ENCODE measurements at regions not wholly inside any gene's neighbourhood (a gene's known extent, or its start where the extent isn't known, plus 50 kb on each side); places are given as distances from the start of the nearest gene placed in this dataset.
A peak's percentile ranks its signal among the peaks of the same experiment; 100 is the strongest.

- no peaks in the 10 kb centered on the region for H3K27me3 ChIP-seq (ENCODE audit: control insufficient read depth, insufficient read depth, low read length)
- H3K4me3 ChIP-seq (ENCODE audit: insufficient read depth, low read depth, low read length): no peak overlapping the region
- DNase-seq: no peak
- no peaks in the 10 kb centered on the region for H3K36me3 ChIP-seq (replicated peaks; ENCODE audit: control insufficient read depth, insufficient read depth, low read length)
Measured at GRCh38 chr7:125878988-125879387, 949.4 kb upstream of the POT1 start.

GRCh38 chr7:125878235-125878956, 948.8 kb upstream of the POT1 start:
- Histone ChIP-seq H3K36me3 (replicated peaks; ENCODE audit: control insufficient read depth, insufficient read depth, low read length) (no peaks in the 10 kb centered on the region), H3K27me3 (ENCODE audit: control insufficient read depth, insufficient read depth, low read length) (no peaks in the 10 kb centered on the region), H3K4me3 (ENCODE audit: insufficient read depth, low read depth, low read length) (no peak overlapping the region)
- DNase-seq: no peak

- no peak for DNase-seq
- Histone ChIP-seq H3K36me3 (replicated peaks; ENCODE audit: control insufficient read depth, insufficient read depth, low read length) (no peaks in the 10 kb centered on the region), H3K4me3 (ENCODE audit: insufficient read depth, low read depth, low read length) (no peak overlapping the region), H3K27me3 (ENCODE audit: control insufficient read depth, insufficient read depth, low read length) (no peaks in the 10 kb centered on the region)
Measured at GRCh38 chr7:125877246-125877645, 947.6 kb upstream of the POT1 start.

GRCh38 chr7:125876431-125876830, 946.8 kb upstream of the POT1 start:
- no peak overlapping the region for H3K4me3 ChIP-seq (ENCODE audit: insufficient read depth, low read depth, low read length)
- no peaks in the 10 kb centered on the region for H3K27me3 ChIP-seq (ENCODE audit: control insufficient read depth, insufficient read depth, low read length)
- no peaks in the 10 kb centered on the region for H3K36me3 ChIP-seq (replicated peaks; ENCODE audit: control insufficient read depth, insufficient read depth, low read length)
- no peak for DNase-seq

GRCh38 chr7:125871431-125871830, 941.8 kb upstream of the POT1 start:
- DNase-seq: no peak
- Histone ChIP-seq H3K36me3 (replicated peaks; ENCODE audit: control insufficient read depth, insufficient read depth, low read length) (no peaks in the 10 kb centered on the region), H3K27me3 (ENCODE audit: control insufficient read depth, insufficient read depth, low read length) (no peaks in the 10 kb centered on the region), H3K4me3 (ENCODE audit: insufficient read depth, low read depth, low read length) (no peak overlapping the region)

- Histone ChIP-seq H3K27me3 (ENCODE audit: control insufficient read depth, insufficient read depth, low read length) (no peaks in the 10 kb centered on the region), H3K4me3 (ENCODE audit: insufficient read depth, low read depth, low read length) (no peak overlapping the region), H3K36me3 (replicated peaks; ENCODE audit: control insufficient read depth, insufficient read depth, low read length) (no peaks in the 10 kb centered on the region)
- DNase-seq: no peak
Measured at GRCh38 chr7:125857606-125858005, 928.0 kb upstream of the POT1 start.

- DNase-seq: no peak
- Histone ChIP-seq H3K36me3 (replicated peaks; ENCODE audit: control insufficient read depth, insufficient read depth, low read length) (no peaks in the 10 kb centered on the region), H3K4me3 (ENCODE audit: insufficient read depth, low read depth, low read length) (no peak overlapping the region), H3K27me3 (ENCODE audit: control insufficient read depth, insufficient read depth, low read length) (no peaks in the 10 kb centered on the region)
Measured at GRCh38 chr7:125848157-125848556, 918.5 kb upstream of the POT1 start.

GRCh38 chr7:125847692-125848091, 918.1 kb upstream of the POT1 start:
- DNase-seq: no peak
- Histone ChIP-seq H3K4me3 (ENCODE audit: insufficient read depth, low read depth, low read length) (no peak overlapping the region), H3K36me3 (replicated peaks; ENCODE audit: control insufficient read depth, insufficient read depth, low read length) (no peaks in the 10 kb centered on the region), H3K27me3 (ENCODE audit: control insufficient read depth, insufficient read depth, low read length) (no peaks in the 10 kb centered on the region)

- Histone ChIP-seq H3K36me3 (replicated peaks; ENCODE audit: control insufficient read depth, insufficient read depth, low read length) (no peaks in the 10 kb centered on the region), H3K4me3 (ENCODE audit: insufficient read depth, low read depth, low read length) (no peak overlapping the region), H3K27me3 (ENCODE audit: control insufficient read depth, insufficient read depth, low read length) (no peaks in the 10 kb centered on the region)
- DNase-seq: no peak
Measured at GRCh38 chr7:125847055-125847454, 917.4 kb upstream of the POT1 start.

- Histone ChIP-seq H3K4me3 (ENCODE audit: insufficient read depth, low read depth, low read length) (no peak overlapping the region), H3K36me3 (replicated peaks; ENCODE audit: control insufficient read depth, insufficient read depth, low read length) (no peaks in the 10 kb centered on the region), H3K27me3 (ENCODE audit: control insufficient read depth, insufficient read depth, low read length) (no peaks in the 10 kb centered on the region)
- DNase-seq: no peak
Measured at GRCh38 chr7:125845686-125846085, 916.1 kb upstream of the POT1 start.

GRCh38 chr7:125834421-125834820, 904.8 kb upstream of the POT1 start:
- Histone ChIP-seq H3K36me3 (replicated peaks; ENCODE audit: control insufficient read depth, insufficient read depth, low read length) (no peaks in the 10 kb centered on the region), H3K27me3 (ENCODE audit: control insufficient read depth, insufficient read depth, low read length) (no peaks in the 10 kb centered on the region), H3K4me3 (ENCODE audit: insufficient read depth, low read depth, low read length) (no peak overlapping the region)
- peak; percentile 17 for DNase-seq

GRCh38 chr7:125833839-125834238, 904.2 kb upstream of the POT1 start:
- H3K4me3 ChIP-seq (ENCODE audit: insufficient read depth, low read depth, low read length): no peak overlapping the region

GRCh38 chr7:125830743-125831142, 901.1 kb upstream of the POT1 start:
- no peak for DNase-seq
- Histone ChIP-seq H3K27me3 (ENCODE audit: control insufficient read depth, insufficient read depth, low read length) (no peaks in the 10 kb centered on the region), H3K36me3 (replicated peaks; ENCODE audit: control insufficient read depth, insufficient read depth, low read length) (no peaks in the 10 kb centered on the region), H3K4me3 (ENCODE audit: insufficient read depth, low read depth, low read length) (no peak overlapping the region)

More at GRCh38 chr7:125833839-125834238, 904.2 kb upstream of the POT1 start:
- no peak for DNase-seq
- Histone ChIP-seq H3K27me3 (ENCODE audit: control insufficient read depth, insufficient read depth, low read length) (no peaks in the 10 kb centered on the region), H3K36me3 (replicated peaks; ENCODE audit: control insufficient read depth, insufficient read depth, low read length) (no peaks in the 10 kb centered on the region)

- Histone ChIP-seq H3K36me3 (replicated peaks; ENCODE audit: control insufficient read depth, insufficient read depth, low read length) (no peaks in the 10 kb centered on the region), H3K27me3 (ENCODE audit: control insufficient read depth, insufficient read depth, low read length) (no peaks in the 10 kb centered on the region), H3K4me3 (ENCODE audit: insufficient read depth, low read depth, low read length) (no peak overlapping the region)
- DNase-seq: no peak
Measured at GRCh38 chr7:125828153-125828700, 898.6 kb upstream of the POT1 start.

GRCh38 chr7:125823538-125823937, 893.9 kb upstream of the POT1 start:
- Histone ChIP-seq H3K27me3 (ENCODE audit: control insufficient read depth, insufficient read depth, low read length) (no peaks in the 10 kb centered on the region), H3K36me3 (replicated peaks; ENCODE audit: control insufficient read depth, insufficient read depth, low read length) (no peaks in the 10 kb centered on the region), H3K4me3 (ENCODE audit: insufficient read depth, low read depth, low read length) (no peak overlapping the region)
- no peak for DNase-seq
